HepG2 (cell line): ENCODE measurements at regions not wholly inside any gene's neighbourhood (a gene's known extent, or its start where the extent isn't known, plus 50 kb on each side); places are given as distances from the start of the nearest gene placed in this dataset.
"Not testable (repeated sequence)": the region's sequence is repeated elsewhere in the genome, so short reads cannot be mapped to it uniquely, and the experiment has no call there.

Experiments used
- ATAC-seq: fragments of 200-7000 bp; cut with Tn5 transposase; 3 replicates; pipeline ENCODE4 v1.9.1; 2020; ENCODE audit warnings: mild to moderate bottlenecking, moderate library complexity
- BruUV-seq: library from RNA; stranded (reverse); fragments of 400-500 nt; replicated peaks from 2 replicates; lab custom pipeline; 2021; lab: Mats Ljungman, UMichigan
- CTCF ChIA-PET: fragments of 300-600 bp; formaldehyde crosslinking; extraction: SDS; loops from one replicate; lab custom pipeline; 2021; ENCODE audit warnings: low total read pairs, inconsistent platforms, low intra/inter-chr PET ratio; lab: Yijun Ruan, JAX
- POLR2A ChIA-PET: fragments of 350-600 bp; sonication (Branson Sonifier 250); formaldehyde crosslinking; loops from one replicate; lab custom pipeline; 2020; ENCODE audit warnings: antibody characterized with exemption, inconsistent platforms; lab: Yijun Ruan, JAX
- DNase-seq: peaks from one replicate; pipeline ENCODE4 v3.0.0-alpha.2; 2015; ENCODE audit warnings: low spot score
- FAIRE-seq: peaks from 3 replicates; lab custom pipeline; 2011; peaks lifted over from hg19 to GRCh38; lab: Jason Lieb, UNC
- H2AFZ ChIP-seq: one replicate; pipeline ENCODE4 v1.6.1; 2011; ENCODE audit warnings: low read length, inconsistent platforms
- H3K27ac ChIP-seq: fragments of 300-600 bp; 3 replicates; pipeline ENCODE4 v1.8.0; 2011; ENCODE audit warnings: mixed run types, mild to moderate bottlenecking, mixed read lengths, low read length, inconsistent platforms; ENCODE audit not compliant: insufficient read depth; ENCODE audit errors: extremely low read length
- H3K27me3 ChIP-seq, 2 experiments: fragments of 200-600 bp in 1 of 2; 2 replicates in 1 of 2; 3 replicates in 1 of 2; pipeline versions ENCODE4 v1.6.0 to v1.8.0; 2011; ENCODE audit warnings: low read length in 2 of 2, mild to moderate bottlenecking in 2 of 2, moderate library complexity in 2 of 2, inconsistent platforms in 1 of 2; ENCODE audit not compliant: insufficient read depth in 2 of 2, control insufficient read depth in 1 of 2
- H3K36me3 ChIP-seq, 2 experiments: fragments of 200-600 bp in 1 of 2; replicated peaks in 1 of 2; 2 replicates in 1 of 2; 3 replicates in 1 of 2; pipeline versions ENCODE4 v1.5.1 to v1.8.0; 2011; ENCODE audit warnings: low read length in 2 of 2, inconsistent platforms in 1 of 2; ENCODE audit not compliant: insufficient read depth in 2 of 2, control insufficient read depth in 1 of 2
- H3K4me1 ChIP-seq: 2 replicates; pipeline ENCODE4 v1.5.1; 2012; ENCODE audit warnings: low read length, inconsistent platforms; ENCODE audit not compliant: insufficient read depth
- H3K4me2 ChIP-seq: 2 replicates; pipeline ENCODE4 v1.6.0; 2011; ENCODE audit warnings: low read depth, low read length, inconsistent platforms
- H3K4me3 ChIP-seq, 3 experiments: fragments of 200-600 bp in 1 of 3; sonication (generic), shearing (Covaris generic) in 1 of 3; replicated peaks in 1 of 3; 2 replicates each; pipeline ENCODE4 v1.5.1; 2011 to 2016; ENCODE audit warnings: low read length in 3 of 3, inconsistent platforms in 2 of 3, low read depth in 2 of 3, mild to moderate bottlenecking in 2 of 3, control low read depth in 1 of 3, mixed read lengths in 1 of 3; ENCODE audit not compliant: insufficient read depth in 1 of 3
- H3K79me2 ChIP-seq: one replicate; pipeline ENCODE4 v1.6.1; 2011; ENCODE audit warnings: low read length, inconsistent platforms; ENCODE audit not compliant: insufficient read depth
- H3K9ac ChIP-seq: 2 replicates; pipeline ENCODE4 v1.6.0; 2011; ENCODE audit warnings: mild to moderate bottlenecking, low read depth, low read length, inconsistent platforms; ENCODE audit not compliant: insufficient read depth
- H3K9me3 ChIP-seq: 2 replicates; pipeline ENCODE4 v1.5.1; 2012; ENCODE audit warnings: mild to moderate bottlenecking, low read length
- H4K20me1 ChIP-seq: 2 replicates; pipeline ENCODE4 v1.6.0; 2011; ENCODE audit warnings: inconsistent platforms, mild to moderate bottlenecking, low read length, moderate library complexity; ENCODE audit not compliant: insufficient read depth
- KIAA2018 ChIP-seq: sonication (generic); formaldehyde crosslinking; IDR thresholded peaks from 2 replicates; pipeline ENCODE4 v1.5.0; 2020; ENCODE audit warnings: mild to moderate bottlenecking, missing genetic modification reagents, borderline replicate concordance
- MAX ChIP-seq: IDR thresholded peaks from 2 replicates; pipeline ENCODE4 v1.6.1; 2012; ENCODE audit warnings: inconsistent platforms
- SIN3B ChIP-seq: fragments of 150-350 bp; IDR thresholded peaks from 2 replicates; pipeline ENCODE4 v1.6.1; 2014; ENCODE audit warnings: low read length
- STAG1 ChIP-seq: sonication (generic); formaldehyde crosslinking; IDR thresholded peaks from 2 replicates; pipeline ENCODE4 v1.4.0; 2020; ENCODE audit warnings: missing genetic modification reagents
- ZNF224 ChIP-seq: sonication (generic); formaldehyde crosslinking; IDR thresholded peaks from 2 replicates; pipeline ENCODE4 v1.5.0; 2020; ENCODE audit warnings: mild to moderate bottlenecking, missing genetic modification reagents
- WGBS: methylation state at CpG from one replicate; pipeline ENCODE4 v1.1.6; 2017; ENCODE audit warnings: low lambda C conversion rate; 5-methylcytosine and 5-hydroxymethylcytosine counted together
- in situ Hi-C: cut with HindIII; loops from 2 replicates; pipeline ENCODE4 v1.10.0; 2017; ENCODE audit warnings: low pct_unique_long_range_greater_than_20kb; ENCODE audit not compliant: extremely low pct_ligation_motif_present
- intact Hi-C: fragments of 100-400 bp; cut with micrococcal nuclease; formaldehyde crosslinking; loops from one replicate; pipeline ENCODE4 v1.10.0; 2022; ENCODE audit not compliant: unreplicated experiment

- TF ChIP-seq KIAA2018 (CRISPR knock-in tag) (no peak), MAX (no peak), SIN3B (no peak)
Observed at GRCh38 chr5:99176186-99176585, 247.4 kb upstream of the CHD1 start (continued).

GRCh38 chr5:99169309-99169708 lies 240.5 kb upstream of the CHD1 start:
- H3K9ac ChIP-seq: no peak overlapping the region
- no peak overlapping the region for H3K4me2 ChIP-seq
- TF ChIP-seq STAG1 (CRISPR knock-in tag) (peak; percentile 30; the same call in 1 of the 2 replicates), ZNF224 (CRISPR knock-in tag) (no peak)
- TF ChIP-seq, all 625 proteins: peak for 1
- intact Hi-C loops: no loop called here
- Histone ChIP-seq H2AFZ (no peak overlapping the region), H3K27me3 (no peaks in the 10 kb centered on the region), H3K36me3 (no peaks in the 10 kb centered on the region), H3K4me1 (no peaks in the 10 kb centered on the region), H3K27ac (no peak overlapping the region), H3K9me3 (no peaks in the 10 kb centered on the region), H3K79me2 (no peaks in the 10 kb centered on the region), H3K4me3 (no peak overlapping the region), H4K20me1 (no peaks in the 10 kb centered on the region)
- BruUV-seq: no TSS peak
- in situ Hi-C loops: no loop called here
- POLR2A ChIA-PET: no interaction called here
- CTCF ChIA-PET: no interaction called here
- DNase-seq (no peak), FAIRE-seq (no peak), ATAC-seq (no peak)
- 34% methylated on average over 3 of the region's 3 CpGs for WGBS

- H3K79me2 ChIP-seq, BruUV-seq, FAIRE-seq, H3K9ac ChIP-seq, H3K9me3 ChIP-seq, H3K4me3 ChIP-seq, ATAC-seq, H3K27ac ChIP-seq, H3K27me3 ChIP-seq, H3K36me3 ChIP-seq, H3K4me1 ChIP-seq, CTCF ChIA-PET, POLR2A ChIA-PET, DNase-seq, intact Hi-C loops, H3K4me2 ChIP-seq, H4K20me1 ChIP-seq, H2AFZ ChIP-seq, in situ Hi-C loops: not testable (repeated sequence)
- 21% methylated on average over 4 of the region's 4 CpGs for WGBS
Observed at GRCh38 chr5:99161538-99161937, 232.7 kb upstream of the CHD1 start.
